Stomach (tissue), 8 donors: ENCODE measurements at regions not wholly inside any gene's neighbourhood (a gene's known extent, or its start where the extent isn't known, plus 50 kb on each side); places are given as distances from the start of the nearest gene placed in this dataset.

Experiments used
- DNase-seq, 2 donors: peaks; one replicate each; pipeline versions ENCODE4 v3.0.0 to v3.0.0-alpha.2; 2013 to 2019
- H3K27ac ChIP-seq, 5 donors: fragments of 200-600 bp in 4 of 5; sonication (generic) in 4 of 5; one replicate each; pipeline ENCODE4 v1.5.1; 2013 to 2019; ENCODE audit warnings: mild to moderate bottlenecking in 1 of 5, moderate library complexity in 1 of 5
- H3K27me3 ChIP-seq, 3 donors: fragments of 200-600 bp; sonication (generic); one replicate each; pipeline ENCODE4 v1.5.1; 2017 to 2019; ENCODE audit warnings: mixed run types in 1 of 3
- H3K36me3 ChIP-seq, 4 donors: fragments of 200-600 bp; sonication (generic); 1 replicate in 3 of 4; 2 replicates in 1 of 4; pipeline ENCODE4 v1.5.1; 2016 to 2019
- H3K4me1 ChIP-seq, 4 donors: fragments of 200-600 bp; sonication (generic); one replicate each; pipeline ENCODE4 v1.5.1; 2016 to 2019
- H3K4me3 ChIP-seq, 4 donors: fragments of 200-600 bp; sonication (generic) in 3 of 4; one replicate each; pipeline ENCODE4 v1.5.1; 2016 to 2019; ENCODE audit warnings: mild to moderate bottlenecking in 1 of 4
- H3K9me3 ChIP-seq, 4 donors: fragments of 200-600 bp; sonication (generic); one replicate each; pipeline ENCODE4 v1.5.1; 2016 to 2019
- EP300 ChIP-seq: sonication (generic); formaldehyde crosslinking; IDR thresholded peaks from one replicate; pipeline ENCODE4 v1.6.1; 2017; ENCODE audit warnings: antibody characterized with exemption
- POLR2A ChIP-seq, 4 donors: fragments of 450-650 bp; IDR thresholded peaks; one replicate each; pipeline ENCODE4 v1.6.1; 2016; ENCODE audit warnings: antibody characterized with exemption in 4 of 4, control low read depth in 2 of 4, mild to moderate bottlenecking in 1 of 4, moderate library complexity in 1 of 4
- POLR2AphosphoS5 ChIP-seq, 3 donors: sonication (generic); formaldehyde crosslinking; IDR thresholded peaks; one replicate each; pipeline ENCODE4 v1.6.1; 2016; ENCODE audit warnings: antibody characterized with exemption in 3 of 3
- WGBS, 5 donors: extraction: QIAGEN DNeasy Blood & Tissue Kit in 3 of 5; methylation state at CpG; one replicate each; pipeline versions ENCODE4 v1.1.5 to v1.1.7; 2013 to 2018; 5-methylcytosine and 5-hydroxymethylcytosine counted together
- intact Hi-C: fragments of 100-400 bp; cut with DNase I; formaldehyde crosslinking; loops from one replicate; pipeline ENCODE4 v1.15.1; 2023; ENCODE audit warnings: low total_unique reads
- TF ChIP-seq, protein P1 (sequence below), 7 experiments: fragments of 450-650 bp in 4 of 7; fragments of 200-600 bp in 3 of 7; sonication (generic) in 3 of 7; IDR thresholded peaks; one replicate each; pipeline ENCODE4 v1.5.1; 2016 to 2019; ENCODE audit warnings: antibody characterized with exemption in 7 of 7, control low read depth in 2 of 7, mild to moderate bottlenecking in 1 of 7
- donor health status: healthy with polysubstance abuse.
- donor health status: Bipolar disorder and iron deficiency.
- donor health status: healthy.

DNA sequence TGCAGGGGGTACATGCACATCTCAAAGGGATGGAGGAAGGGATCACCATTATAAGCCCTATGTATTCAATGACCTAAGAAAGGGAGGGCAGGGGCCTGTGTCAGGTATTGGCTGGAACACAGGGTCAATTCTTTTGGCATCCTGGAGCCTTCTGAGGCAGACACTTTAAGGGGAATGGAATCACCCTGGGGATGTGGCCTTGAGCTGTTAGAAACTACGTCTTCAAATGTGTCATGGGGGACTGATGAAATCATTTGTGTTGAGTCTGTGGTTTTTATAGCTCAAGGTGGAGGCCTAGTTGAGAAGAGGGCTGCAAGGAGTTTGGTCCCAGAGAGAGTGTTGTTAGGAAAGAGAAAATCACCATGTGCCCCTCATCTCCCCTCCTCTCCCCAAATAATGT, 206.1 kb upstream of the CELF2 start:
- 80 to 92% (median 86%) methylated on average over 1 of the region's 1 CpG for WGBS, 5 donors
- H3K9me3 ChIP-seq: no peaks in the 10 kb centered on the region

DNA sequence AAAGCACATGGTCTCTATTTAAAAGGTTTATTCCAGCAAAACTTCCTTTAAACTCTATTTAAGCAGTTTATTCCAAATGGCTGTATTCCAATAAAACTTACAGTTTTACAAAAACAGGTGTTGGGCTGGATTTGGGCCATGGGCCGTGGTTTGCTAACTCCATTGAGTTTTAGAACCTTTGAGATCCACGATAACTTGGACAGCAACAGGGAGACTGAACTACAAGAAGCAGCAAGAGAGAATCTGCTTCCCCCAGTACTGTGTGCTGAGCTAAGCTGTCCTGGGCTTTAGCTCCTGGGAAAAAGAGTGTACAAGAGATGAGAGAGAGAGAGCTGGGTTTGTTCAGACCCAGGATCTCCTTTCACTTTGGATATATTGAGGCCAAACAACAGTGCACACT, 204.0 kb upstream of the CELF2 start:
- Histone ChIP-seq H3K4me3 (no peak overlapping the region), H3K36me3 (no peaks in the 10 kb centered on the region), H3K27me3 (no peaks in the 10 kb centered on the region), H3K27ac (no peak overlapping the region), H3K9me3 (no peaks in the 10 kb centered on the region), H3K4me1 (peaks cover 0 to 14% (median 0%) of the 10 kb centered on the region in 4 donors)
- TF ChIP-seq, protein P1, sequence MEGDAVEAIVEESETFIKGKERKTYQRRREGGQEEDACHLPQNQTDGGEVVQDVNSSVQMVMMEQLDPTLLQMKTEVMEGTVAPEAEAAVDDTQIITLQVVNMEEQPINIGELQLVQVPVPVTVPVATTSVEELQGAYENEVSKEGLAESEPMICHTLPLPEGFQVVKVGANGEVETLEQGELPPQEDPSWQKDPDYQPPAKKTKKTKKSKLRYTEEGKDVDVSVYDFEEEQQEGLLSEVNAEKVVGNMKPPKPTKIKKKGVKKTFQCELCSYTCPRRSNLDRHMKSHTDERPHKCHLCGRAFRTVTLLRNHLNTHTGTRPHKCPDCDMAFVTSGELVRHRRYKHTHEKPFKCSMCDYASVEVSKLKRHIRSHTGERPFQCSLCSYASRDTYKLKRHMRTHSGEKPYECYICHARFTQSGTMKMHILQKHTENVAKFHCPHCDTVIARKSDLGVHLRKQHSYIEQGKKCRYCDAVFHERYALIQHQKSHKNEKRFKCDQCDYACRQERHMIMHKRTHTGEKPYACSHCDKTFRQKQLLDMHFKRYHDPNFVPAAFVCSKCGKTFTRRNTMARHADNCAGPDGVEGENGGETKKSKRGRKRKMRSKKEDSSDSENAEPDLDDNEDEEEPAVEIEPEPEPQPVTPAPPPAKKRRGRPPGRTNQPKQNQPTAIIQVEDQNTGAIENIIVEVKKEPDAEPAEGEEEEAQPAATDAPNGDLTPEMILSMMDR (IDR thresholded peaks at IDR 0.05): no peak
- TF ChIP-seq POLR2A (IDR thresholded peaks at IDR 0.05): no peak
- TF ChIP-seq POLR2AphosphoS5 (IDR thresholded peaks at IDR 0.05): no peak
- no peak for TF ChIP-seq EP300
- intact Hi-C loops: no loop called here
- 66 to 79% (median 72%) methylated on average over 2 of the region's 2 CpGs for WGBS, 5 donors
- DNase-seq: peak in 1 of 2 donors; percentile 37

More for the DNA sequence above, 206.1 kb upstream of the CELF2 start:
- no peak for DNase-seq
- no peaks in the 10 kb centered on the region for H3K36me3 ChIP-seq
- no peak overlapping the region for H3K4me3 ChIP-seq
- H3K27me3 ChIP-seq: no peaks in the 10 kb centered on the region
- TF ChIP-seq EP300 (no peak), POLR2AphosphoS5 (IDR thresholded peaks at IDR 0.05) (no peak), POLR2A (IDR thresholded peaks at IDR 0.05) (no peak)
- TF ChIP-seq, protein P1 (IDR thresholded peaks at IDR 0.05): no peak
- intact Hi-C loops: no loop called here
- no peak overlapping the region for H3K27ac ChIP-seq
- H3K4me1 ChIP-seq: peaks cover 0 to 11% (median 0%) of the 10 kb centered on the region in 4 donors

DNA sequence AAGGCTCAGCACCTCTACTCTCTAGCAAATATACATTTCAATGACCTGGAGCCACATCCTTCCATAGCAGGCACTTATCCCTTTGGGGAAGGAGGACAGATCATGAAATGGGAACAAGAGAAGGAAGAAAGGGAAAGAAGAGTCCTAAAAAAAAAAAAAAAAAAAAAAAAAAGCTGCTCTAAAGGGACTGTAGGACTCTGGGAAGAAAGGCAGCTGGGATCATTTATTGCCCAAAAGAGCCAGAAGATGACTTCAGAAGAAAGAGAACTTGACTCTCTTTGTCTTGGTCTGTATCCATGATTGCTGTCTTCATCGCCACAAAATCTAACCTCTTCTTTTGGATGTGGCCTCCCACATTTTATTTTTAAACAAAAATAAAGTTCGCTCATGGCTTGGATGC, 203.6 kb upstream of the CELF2 start:
- Histone ChIP-seq H3K36me3 (no peaks in the 10 kb centered on the region), H3K9me3 (no peaks in the 10 kb centered on the region), H3K4me1 (peaks cover 0 to 14% (median 0%) of the 10 kb centered on the region in 4 donors), H3K4me3 (no peak overlapping the region), H3K27ac (no peak overlapping the region), H3K27me3 (no peaks in the 10 kb centered on the region)
- DNase-seq: no peak
- intact Hi-C loops: no loop called here
- WGBS, 5 donors: 84 to 92% (median 86%) methylated on average over 2 of the region's 2 CpGs
- TF ChIP-seq POLR2A (IDR thresholded peaks at IDR 0.05): no peak
- no peak for TF ChIP-seq EP300
- TF ChIP-seq, protein P1 (IDR thresholded peaks at IDR 0.05): no peak
- TF ChIP-seq POLR2AphosphoS5 (IDR thresholded peaks at IDR 0.05): no peak

DNA sequence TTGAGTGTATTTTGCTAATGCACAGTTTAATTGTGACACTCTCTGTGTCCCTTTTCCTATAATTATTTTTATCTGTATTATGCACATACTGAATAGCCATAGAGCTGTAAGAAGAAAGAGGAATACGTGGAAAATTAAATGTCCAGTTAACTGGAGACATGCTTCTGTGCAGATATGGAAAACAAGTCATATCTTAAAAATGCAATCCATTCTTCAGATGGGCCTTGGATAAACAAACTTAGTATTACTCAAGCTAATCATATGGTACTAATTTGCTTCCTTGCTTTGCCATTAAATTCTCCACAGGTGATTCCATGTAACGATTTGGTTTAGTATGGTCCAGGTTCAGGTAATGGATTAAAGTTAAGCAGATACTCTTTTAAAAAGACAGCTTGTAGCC, 201.2 kb upstream of the CELF2 start:
- Histone ChIP-seq H3K27ac (no peak overlapping the region), H3K4me3 (no peak overlapping the region), H3K27me3 (no peaks in the 10 kb centered on the region), H3K4me1 (peaks cover 0 to 14% (median 0%) of the 10 kb centered on the region in 4 donors), H3K9me3 (no peaks in the 10 kb centered on the region), H3K36me3 (no peaks in the 10 kb centered on the region)
- DNase-seq: no peak
- 66 to 87% (median 82%) methylated on average over 2 of the region's 2 CpGs for WGBS, 5 donors
- intact Hi-C loops: no loop called here
- TF ChIP-seq POLR2A (IDR thresholded peaks at IDR 0.05) (no peak), POLR2AphosphoS5 (IDR thresholded peaks at IDR 0.05) (no peak), EP300 (no peak)
- TF ChIP-seq, protein P1 (IDR thresholded peaks at IDR 0.05): no peak
